Esophagus squamous epithelium (tissue), 4 donors: ENCODE measurements at regions not wholly inside any gene's neighbourhood (a gene's known extent, or its start where the extent isn't known, plus 50 kb on each side); places are given as distances from the start of the nearest gene placed in this dataset.

Experiments
- CTCF ChIP-seq, 6 experiments: fragments of 450-650 bp in 4 of 6; fragments of 200-600 bp in 2 of 6; sonication (generic) in 2 of 6; IDR thresholded peaks; one replicate each; pipeline ENCODE4 v1.5.1; 2016 to 2019; ENCODE audit warnings: antibody characterized with exemption in 6 of 6, mild to moderate bottlenecking in 4 of 6, moderate library complexity in 4 of 6
- POLR2A ChIP-seq, 4 donors: fragments of 450-650 bp; IDR thresholded peaks; one replicate each; pipeline ENCODE4 v1.6.1; 2017; ENCODE audit warnings: antibody characterized with exemption in 4 of 4, mild to moderate bottlenecking in 4 of 4, moderate library complexity in 3 of 4

GRCh38 chr10:23540401-23541030 lies 101.6 kb downstream of the OTUD1 start:
- TF ChIP-seq CTCF (IDR thresholded peaks at IDR 0.05) = no peak
- TF ChIP-seq POLR2A (IDR thresholded peaks at IDR 0.05) = no peak
